ENCODE measurements at regions not wholly inside any gene's neighbourhood (a gene's known extent, or its start where the extent isn't known, plus 50 kb on each side); places are given as distances from the start of the nearest gene placed in this dataset.

DNA sequence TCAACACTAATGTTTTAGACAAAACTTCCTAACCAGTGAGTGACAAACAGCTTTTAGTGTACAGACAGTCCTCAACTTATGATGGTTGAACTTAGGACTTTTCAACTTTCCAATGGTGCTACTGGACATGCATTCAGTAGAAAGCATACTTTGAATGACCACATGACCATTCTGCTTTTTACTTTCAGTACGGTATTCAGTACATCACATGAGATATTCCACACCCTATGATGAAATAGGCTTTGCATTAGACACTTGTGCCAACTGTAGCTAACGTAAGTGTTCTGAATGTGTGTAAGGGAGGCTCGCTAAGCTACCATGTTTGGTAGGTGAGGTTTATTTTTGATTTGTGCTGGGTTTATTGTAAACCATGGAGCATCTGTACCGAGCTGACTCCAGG, 113.7 kb downstream of the WNT7A start:
- H3K9me3 Mint-ChIP-seq (ENCODE audit: low read depth): no peaks in the 10 kb centered on the region
- peaks cover 8% of the 10 kb centered on the region for H3K4me1 Mint-ChIP-seq (ENCODE audit: low read depth)
- peaks cover 11% of the 10 kb centered on the region for H3K27me3 Mint-ChIP-seq
- no peak overlapping the region for H3K4me3 Mint-ChIP-seq (ENCODE audit: low read depth)
- no peak overlapping the region for H3K27ac Mint-ChIP-seq
- DNase-seq (ENCODE audit: low spot score, unreplicated experiment): no peak
- TF ChIP-seq, protein P1, sequence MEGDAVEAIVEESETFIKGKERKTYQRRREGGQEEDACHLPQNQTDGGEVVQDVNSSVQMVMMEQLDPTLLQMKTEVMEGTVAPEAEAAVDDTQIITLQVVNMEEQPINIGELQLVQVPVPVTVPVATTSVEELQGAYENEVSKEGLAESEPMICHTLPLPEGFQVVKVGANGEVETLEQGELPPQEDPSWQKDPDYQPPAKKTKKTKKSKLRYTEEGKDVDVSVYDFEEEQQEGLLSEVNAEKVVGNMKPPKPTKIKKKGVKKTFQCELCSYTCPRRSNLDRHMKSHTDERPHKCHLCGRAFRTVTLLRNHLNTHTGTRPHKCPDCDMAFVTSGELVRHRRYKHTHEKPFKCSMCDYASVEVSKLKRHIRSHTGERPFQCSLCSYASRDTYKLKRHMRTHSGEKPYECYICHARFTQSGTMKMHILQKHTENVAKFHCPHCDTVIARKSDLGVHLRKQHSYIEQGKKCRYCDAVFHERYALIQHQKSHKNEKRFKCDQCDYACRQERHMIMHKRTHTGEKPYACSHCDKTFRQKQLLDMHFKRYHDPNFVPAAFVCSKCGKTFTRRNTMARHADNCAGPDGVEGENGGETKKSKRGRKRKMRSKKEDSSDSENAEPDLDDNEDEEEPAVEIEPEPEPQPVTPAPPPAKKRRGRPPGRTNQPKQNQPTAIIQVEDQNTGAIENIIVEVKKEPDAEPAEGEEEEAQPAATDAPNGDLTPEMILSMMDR (IDR thresholded peaks at IDR 0.05; ENCODE audit: unreplicated experiment): no peak
- H3K36me3 Mint-ChIP-seq (ENCODE audit: insufficient read depth): no peaks in the 10 kb centered on the region

DNA sequence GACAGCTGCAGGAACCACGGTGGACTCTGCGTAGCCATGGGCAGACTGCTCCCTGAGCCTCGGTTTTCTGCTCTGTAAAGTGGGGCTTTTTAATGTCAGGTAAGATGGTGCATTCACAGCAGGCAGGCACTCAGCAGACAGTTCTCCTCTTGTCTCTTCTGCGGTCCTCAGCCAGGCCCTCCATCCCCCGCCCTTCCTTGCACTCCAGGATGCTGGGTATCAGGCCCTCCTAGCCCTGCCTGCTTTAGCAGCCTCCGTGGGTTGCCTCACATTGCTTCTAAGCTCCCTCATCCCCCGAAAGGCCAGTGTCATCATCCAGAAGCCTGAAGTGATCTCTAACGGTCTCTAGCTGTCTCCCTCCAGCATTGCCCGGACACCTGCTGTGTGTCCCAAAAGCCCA, 115.7 kb downstream of the WNT7A start:
- Mint-ChIP-seq H3K4me3 (ENCODE audit: low read depth) (no peak overlapping the region), H3K9me3 (ENCODE audit: low read depth) (no peaks in the 10 kb centered on the region), H3K27ac (no peak overlapping the region), H3K27me3 (peaks cover 14% of the 10 kb centered on the region), H3K36me3 (ENCODE audit: insufficient read depth) (no peaks in the 10 kb centered on the region), H3K4me1 (ENCODE audit: low read depth) (no peaks in the 10 kb centered on the region)
- DNase-seq (ENCODE audit: low spot score, unreplicated experiment): no peak
- TF ChIP-seq, protein P1 (IDR thresholded peaks at IDR 0.05; ENCODE audit: unreplicated experiment): no peak

DNA sequence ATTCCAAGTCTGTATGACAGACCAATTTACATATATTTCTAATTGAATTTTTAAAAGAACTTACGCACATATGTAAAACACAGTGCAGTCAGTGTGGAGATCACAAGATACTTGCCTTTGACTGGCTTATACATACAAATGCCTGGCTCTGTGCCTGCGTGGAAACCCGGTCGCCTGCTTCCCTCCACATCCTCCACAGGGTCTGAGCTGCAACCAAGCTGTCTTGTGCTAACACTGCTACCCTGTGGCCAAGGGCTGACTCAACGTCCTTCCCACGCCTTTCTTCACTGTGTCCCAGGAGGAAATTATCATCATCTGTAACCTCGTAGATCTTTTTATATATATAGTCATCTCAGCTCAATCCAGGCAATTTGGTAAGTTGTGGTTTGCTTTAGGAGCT, 117.0 kb downstream of the WNT7A start:
- H3K4me1 Mint-ChIP-seq (ENCODE audit: low read depth): peaks cover 2% of the 10 kb centered on the region
- H3K27ac Mint-ChIP-seq: no peak overlapping the region
- no peaks in the 10 kb centered on the region for H3K9me3 Mint-ChIP-seq (ENCODE audit: low read depth)
- TF ChIP-seq, protein P1 (IDR thresholded peaks at IDR 0.05; ENCODE audit: unreplicated experiment): no peak
- DNase-seq (ENCODE audit: low spot score, unreplicated experiment): no peak
- H3K4me3 Mint-ChIP-seq (ENCODE audit: low read depth): no peak overlapping the region
- no peaks in the 10 kb centered on the region for H3K36me3 Mint-ChIP-seq (ENCODE audit: insufficient read depth)
- peaks cover 20% of the 10 kb centered on the region for H3K27me3 Mint-ChIP-seq

DNA sequence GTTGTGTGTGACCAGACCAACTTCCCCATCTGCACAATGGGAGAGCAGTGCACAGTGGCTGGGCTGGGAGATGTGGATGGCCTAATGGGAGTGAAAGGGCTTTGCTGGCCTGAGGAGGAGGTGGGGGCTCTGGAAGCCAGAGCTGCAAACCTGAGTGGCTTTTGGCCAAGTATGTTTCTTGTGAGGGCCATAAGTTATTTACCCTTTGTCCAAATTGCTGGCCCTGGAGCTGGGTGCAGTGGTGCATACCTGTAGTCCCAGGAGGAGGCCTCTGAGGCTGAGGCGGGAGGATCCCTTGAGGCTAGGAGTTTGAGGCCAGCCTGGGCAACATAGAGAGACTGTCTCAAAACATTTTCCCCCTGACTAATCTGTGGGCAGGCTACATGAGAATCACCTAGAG, 129.1 kb downstream of the WNT7A start:
- DNase-seq (ENCODE audit: low spot score, unreplicated experiment): no peak
- H3K4me1 Mint-ChIP-seq (ENCODE audit: low read depth): no peaks in the 10 kb centered on the region
- peaks cover 2% of the 10 kb centered on the region for H3K27me3 Mint-ChIP-seq
- H3K4me3 Mint-ChIP-seq (ENCODE audit: low read depth): no peak overlapping the region
- TF ChIP-seq, protein P1 (IDR thresholded peaks at IDR 0.05; ENCODE audit: unreplicated experiment): no peak
- peak overlapping the region; percentile 33 for H3K27ac Mint-ChIP-seq
- H3K9me3 Mint-ChIP-seq (ENCODE audit: low read depth): peaks cover 9% of the 10 kb centered on the region
- H3K36me3 Mint-ChIP-seq (ENCODE audit: insufficient read depth): no peaks in the 10 kb centered on the region

DNA sequence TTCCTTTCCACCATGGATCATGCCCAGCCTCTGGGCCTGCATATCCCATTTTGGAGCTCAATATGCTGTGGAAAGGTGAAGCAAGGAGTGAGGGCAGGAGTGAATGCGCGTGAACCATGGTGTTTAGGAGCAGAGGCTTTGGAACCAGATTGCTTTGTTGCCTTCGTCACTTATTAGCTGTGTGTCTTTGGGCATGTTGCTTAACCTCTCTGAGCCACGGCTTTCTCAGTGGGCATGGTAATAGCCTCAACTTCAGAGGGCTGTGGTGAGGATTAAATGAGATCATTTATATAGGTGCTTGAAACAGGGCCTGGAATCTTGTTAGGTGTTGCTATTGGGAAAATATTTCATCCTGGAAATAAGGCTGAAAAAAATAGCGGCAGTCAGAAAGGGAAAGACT, 129.7 kb downstream of the WNT7A start:
- Mint-ChIP-seq H3K4me1 (ENCODE audit: low read depth) (no peaks in the 10 kb centered on the region), H3K9me3 (ENCODE audit: low read depth) (peaks cover 4% of the 10 kb centered on the region), H3K27ac (no peak overlapping the region), H3K27me3 (peaks cover 2% of the 10 kb centered on the region), H3K4me3 (ENCODE audit: low read depth) (no peak overlapping the region), H3K36me3 (ENCODE audit: insufficient read depth) (no peaks in the 10 kb centered on the region)
- DNase-seq (ENCODE audit: low spot score, unreplicated experiment): no peak
- TF ChIP-seq, protein P1 (IDR thresholded peaks at IDR 0.05; ENCODE audit: unreplicated experiment): no peak

All from progenitor cell of endocrine pancreas (in vitro differentiated cells).